Esophagus muscularis mucosa (tissue), 4 donors: ENCODE measurements at regions not wholly inside any gene's neighbourhood (a gene's known extent, or its start where the extent isn't known, plus 50 kb on each side); places are given as distances from the start of the nearest gene placed in this dataset.
A peak's percentile ranks its signal among the peaks of the same experiment; 100 is the strongest.

Experiments
- DNase-seq: peaks from one replicate; pipeline ENCODE4 v3.0.0-alpha.2; 2017; ENCODE audit errors: extremely low spot score
- H3K27ac ChIP-seq, 4 donors: fragments of 200-600 bp; sonication (generic); replicated peaks in 1 of 4; 1 replicate in 3 of 4; 2 replicates in 1 of 4; pipeline ENCODE4 v1.5.1; 2016 to 2019; ENCODE audit warnings: mild to moderate bottlenecking in 1 of 4
- H3K27me3 ChIP-seq, 4 donors: fragments of 200-600 bp; sonication (generic); one replicate each; pipeline versions ENCODE4 v1.5.1 to v1.6.0; 2016 to 2019
- H3K36me3 ChIP-seq, 4 donors: fragments of 200-600 bp; sonication (generic); one replicate each; pipeline ENCODE4 v1.5.1; 2016 to 2019
- H3K4me1 ChIP-seq, 4 donors: fragments of 200-600 bp; sonication (generic); one replicate each; pipeline ENCODE4 v1.5.1; 2016 to 2019
- H3K4me3 ChIP-seq, 4 donors: fragments of 200-600 bp; sonication (generic); 1 replicate in 2 of 4; 2 replicates in 2 of 4; pipeline ENCODE4 v1.5.1; 2016 to 2019; ENCODE audit warnings: mild to moderate bottlenecking in 4 of 4, moderate library complexity in 1 of 4
- H3K9me3 ChIP-seq, 4 donors: fragments of 200-600 bp; sonication (generic); 1 replicate in 3 of 4; 2 replicates in 1 of 4; pipeline ENCODE4 v1.5.1; 2016 to 2019
- EP300 ChIP-seq: sonication (generic); formaldehyde crosslinking; IDR thresholded peaks from one replicate; pipeline ENCODE4 v1.6.1; 2017; ENCODE audit warnings: antibody characterized with exemption
- POLR2A ChIP-seq: fragments of 450-650 bp; IDR thresholded peaks from one replicate; pipeline ENCODE4 v1.6.1; 2017; ENCODE audit warnings: antibody characterized with exemption, moderate library complexity, mild to moderate bottlenecking, low read depth
- POLR2AphosphoS5 ChIP-seq, 2 donors: sonication (generic); formaldehyde crosslinking; IDR thresholded peaks; one replicate each; pipeline ENCODE4 v1.6.1; 2017; ENCODE audit warnings: antibody characterized with exemption in 2 of 2
- WGBS: methylation state at CpG from one replicate; pipeline ENCODE4 v1.1.5; 2018; 5-methylcytosine and 5-hydroxymethylcytosine counted together
- intact Hi-C: fragments of 100-400 bp; cut with DNase I; formaldehyde crosslinking; loops from one replicate; pipeline ENCODE4 v1.15.1; 2023
- TF ChIP-seq, protein P1 (sequence below), 3 experiments: fragments of 200-600 bp in 2 of 3; fragments of 450-650 bp in 1 of 3; sonication (generic) in 2 of 3; IDR thresholded peaks; one replicate each; pipeline ENCODE4 v1.5.1; 2017 to 2019; ENCODE audit warnings: antibody characterized with exemption in 3 of 3, mild to moderate bottlenecking in 2 of 3, moderate library complexity in 1 of 3

DNA sequence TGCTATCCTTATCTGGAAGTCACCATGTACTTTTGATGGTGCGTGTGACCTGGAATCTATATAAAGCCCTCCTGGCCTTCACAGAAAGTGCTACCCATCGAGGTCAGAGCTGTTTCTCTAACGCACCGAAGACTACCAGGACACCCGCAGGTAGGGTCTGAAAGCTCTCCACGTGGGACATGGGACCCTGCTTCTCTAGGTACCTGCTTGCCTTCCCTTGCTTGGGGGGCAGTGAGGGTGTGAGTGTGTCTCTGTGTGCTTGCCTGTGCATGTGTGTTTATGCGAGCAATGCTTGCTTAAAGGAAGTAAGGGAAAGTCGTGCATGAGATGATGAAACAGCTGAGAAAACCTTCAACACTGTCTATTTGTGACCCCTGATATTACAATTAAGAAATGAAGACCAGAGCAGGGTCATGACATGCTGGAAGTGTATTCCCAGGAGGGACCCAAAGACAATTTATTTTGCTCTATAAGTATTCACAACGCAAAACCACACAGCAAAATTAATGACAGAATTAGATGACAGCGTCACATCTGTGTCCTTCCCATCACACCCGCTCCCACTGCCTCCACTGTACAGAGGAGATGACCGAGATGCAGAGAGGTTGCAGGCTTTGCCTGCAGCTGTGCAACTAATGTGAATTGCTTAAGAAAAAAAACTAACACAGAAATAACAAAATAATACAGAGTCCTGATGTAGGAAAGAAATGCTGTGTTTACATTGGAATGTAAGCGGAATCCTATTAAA is 76.4 kb upstream of the HELT start:
- no peaks in the 10 kb centered on the region for H3K36me3 ChIP-seq
- TF ChIP-seq, protein P1, sequence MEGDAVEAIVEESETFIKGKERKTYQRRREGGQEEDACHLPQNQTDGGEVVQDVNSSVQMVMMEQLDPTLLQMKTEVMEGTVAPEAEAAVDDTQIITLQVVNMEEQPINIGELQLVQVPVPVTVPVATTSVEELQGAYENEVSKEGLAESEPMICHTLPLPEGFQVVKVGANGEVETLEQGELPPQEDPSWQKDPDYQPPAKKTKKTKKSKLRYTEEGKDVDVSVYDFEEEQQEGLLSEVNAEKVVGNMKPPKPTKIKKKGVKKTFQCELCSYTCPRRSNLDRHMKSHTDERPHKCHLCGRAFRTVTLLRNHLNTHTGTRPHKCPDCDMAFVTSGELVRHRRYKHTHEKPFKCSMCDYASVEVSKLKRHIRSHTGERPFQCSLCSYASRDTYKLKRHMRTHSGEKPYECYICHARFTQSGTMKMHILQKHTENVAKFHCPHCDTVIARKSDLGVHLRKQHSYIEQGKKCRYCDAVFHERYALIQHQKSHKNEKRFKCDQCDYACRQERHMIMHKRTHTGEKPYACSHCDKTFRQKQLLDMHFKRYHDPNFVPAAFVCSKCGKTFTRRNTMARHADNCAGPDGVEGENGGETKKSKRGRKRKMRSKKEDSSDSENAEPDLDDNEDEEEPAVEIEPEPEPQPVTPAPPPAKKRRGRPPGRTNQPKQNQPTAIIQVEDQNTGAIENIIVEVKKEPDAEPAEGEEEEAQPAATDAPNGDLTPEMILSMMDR (IDR thresholded peaks at IDR 0.05): no peak
- TF ChIP-seq EP300 (no peak), POLR2A (no peak), POLR2AphosphoS5 (IDR thresholded peaks at IDR 0.05) (no peak)
- H3K4me1 ChIP-seq: peaks cover 0 to 10% (median 0%) of the 10 kb centered on the region in 4 donors
- no peak overlapping the region for H3K27ac ChIP-seq
- H3K4me3 ChIP-seq: no peak overlapping the region
- H3K27me3 ChIP-seq: no peaks in the 10 kb centered on the region
- intact Hi-C loops: no loop called here
- WGBS: 70% methylated on average over 13 of the region's 13 CpGs
- no peaks in the 10 kb centered on the region for H3K9me3 ChIP-seq
- peak; percentile 81 for DNase-seq

DNA sequence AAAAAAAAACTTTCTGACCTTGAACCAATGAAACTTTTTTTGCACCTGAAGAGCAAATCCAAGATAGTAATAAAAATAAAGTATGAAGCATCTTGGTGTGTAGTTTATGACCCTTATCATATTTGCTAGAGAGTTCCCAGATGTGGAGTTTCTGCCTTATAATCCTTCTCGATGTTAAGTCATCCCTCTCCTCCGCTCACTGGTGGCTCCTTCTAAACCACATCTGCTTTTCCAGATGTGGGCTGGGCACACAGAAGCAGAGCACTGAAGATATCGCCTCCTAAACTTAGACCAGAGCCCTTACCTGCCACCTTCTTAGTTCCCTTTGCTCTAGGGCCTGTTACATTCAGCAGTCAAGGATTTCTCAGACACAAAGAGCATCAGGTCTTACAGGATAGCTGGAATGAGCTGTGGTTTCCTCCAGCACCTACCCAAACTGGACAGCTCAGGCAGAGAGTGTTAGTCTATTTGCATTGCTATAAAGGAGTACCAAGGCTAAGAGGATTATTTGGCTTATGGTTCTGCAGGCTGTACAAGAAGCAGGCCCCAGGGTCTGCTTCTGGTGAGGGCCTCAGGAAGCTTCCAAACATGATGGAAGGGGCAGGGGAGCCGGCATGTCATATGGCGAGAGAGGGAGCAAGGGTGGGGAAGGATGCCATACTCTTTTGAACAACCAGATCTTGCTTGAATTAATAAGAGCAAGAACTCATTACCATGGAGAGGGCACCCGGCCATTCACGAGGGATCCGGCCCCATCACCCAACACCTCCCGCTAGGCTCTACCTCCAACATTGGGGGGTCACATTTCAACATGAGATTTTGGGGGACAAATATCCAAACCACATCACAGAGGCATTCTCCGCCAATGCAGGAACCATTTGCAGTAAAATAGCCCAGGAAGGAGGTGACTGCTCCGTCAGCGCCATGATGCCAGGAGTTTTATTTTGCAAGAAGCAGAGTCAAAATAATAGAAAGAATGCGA is 75.6 kb upstream of the HELT start:
- 85% methylated on average over 13 of the region's 13 CpGs for WGBS
- no peak for TF ChIP-seq POLR2A
- TF ChIP-seq, protein P1 (IDR thresholded peaks at IDR 0.05): no peak
- TF ChIP-seq POLR2AphosphoS5 (IDR thresholded peaks at IDR 0.05): no peak
- no peak for TF ChIP-seq EP300
- DNase-seq: peak; percentile 79
- Histone ChIP-seq H3K9me3 (no peaks in the 10 kb centered on the region), H3K4me1 (peaks cover 0 to 2% (median 0%) of the 10 kb centered on the region in 4 donors), H3K4me3 (no peak overlapping the region), H3K36me3 (no peaks in the 10 kb centered on the region), H3K27me3 (no peaks in the 10 kb centered on the region), H3K27ac (no peak overlapping the region)
- intact Hi-C loops: no loop called here

DNA sequence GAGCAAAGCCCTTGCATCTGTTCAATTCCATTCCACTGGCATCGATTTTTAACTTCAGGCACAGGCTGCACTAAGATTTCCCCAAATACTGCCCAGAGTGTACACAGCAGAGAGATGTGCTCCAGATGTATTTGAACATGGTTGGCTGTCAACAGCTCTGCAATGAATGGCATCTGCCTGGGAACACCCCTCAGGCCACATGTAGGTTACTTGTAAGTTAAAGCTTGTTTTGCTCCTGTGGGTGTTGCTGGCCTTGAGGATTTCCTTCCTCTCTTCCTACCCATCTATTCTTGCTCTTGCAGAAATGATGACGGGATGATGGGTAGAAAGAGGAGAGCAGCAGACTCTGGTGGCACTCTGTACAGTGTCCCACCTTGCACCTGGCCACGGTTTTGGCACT is 69.3 kb upstream of the HELT start:
- intact Hi-C loops: no loop called here
- 78% methylated on average over 3 of the region's 3 CpGs for WGBS
- Histone ChIP-seq H3K4me3 (no peak overlapping the region), H3K4me1 (no peaks in the 10 kb centered on the region), H3K27ac (no peak overlapping the region), H3K27me3 (peaks cover 0 to 11% (median 0%) of the 10 kb centered on the region in 4 donors), H3K9me3 (no peaks in the 10 kb centered on the region), H3K36me3 (no peaks in the 10 kb centered on the region)
- no peak for TF ChIP-seq POLR2A
- TF ChIP-seq, protein P1 (IDR thresholded peaks at IDR 0.05): no peak
- TF ChIP-seq POLR2AphosphoS5 (IDR thresholded peaks at IDR 0.05): no peak
- no peak for TF ChIP-seq EP300
- DNase-seq: peak; percentile 72

DNA sequence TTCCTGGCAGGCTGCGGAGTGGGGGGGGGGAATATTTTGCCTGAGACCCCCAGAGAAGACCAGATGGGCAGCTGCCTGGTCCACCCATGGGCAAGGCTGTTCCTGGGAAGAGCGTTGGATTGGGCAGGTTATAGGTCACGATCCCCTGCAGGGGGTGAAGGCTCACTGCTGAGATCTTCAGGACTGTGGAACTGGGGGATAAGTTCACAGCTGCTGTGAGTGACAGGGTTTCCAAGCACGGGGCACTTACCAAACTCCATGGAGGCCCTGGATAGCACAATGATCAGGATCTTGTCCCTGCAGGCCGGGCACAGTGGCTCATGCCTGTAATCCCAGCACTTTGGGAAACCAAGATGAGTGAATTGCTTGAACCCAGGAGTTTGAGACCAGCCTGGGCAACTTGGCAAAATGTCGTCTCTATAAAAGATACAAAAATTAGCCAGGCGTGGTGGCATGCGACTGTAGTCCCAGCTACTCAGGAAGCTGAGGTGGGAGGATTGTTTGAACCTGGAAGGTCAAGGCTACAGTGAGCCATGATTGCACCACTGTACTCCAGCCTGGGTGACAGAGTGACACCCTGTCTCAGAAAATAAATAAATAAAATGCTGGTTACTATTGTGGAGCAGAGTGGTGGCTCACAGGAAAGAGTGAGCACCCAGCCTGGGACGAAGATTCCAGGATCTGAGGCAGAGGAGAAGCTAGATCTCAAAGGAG is 68.0 kb upstream of the HELT start:
- no peaks in the 10 kb centered on the region for H3K36me3 ChIP-seq
- WGBS: 73% methylated on average over 6 of the region's 9 CpGs
- no peak for TF ChIP-seq POLR2AphosphoS5 (IDR thresholded peaks at IDR 0.05)
- TF ChIP-seq, protein P1 (IDR thresholded peaks at IDR 0.05): no peak
- no peak for TF ChIP-seq EP300
- no peak for TF ChIP-seq POLR2A
- peak; percentile 72 for DNase-seq
- H3K4me3 ChIP-seq: no peak overlapping the region
- no peaks in the 10 kb centered on the region for H3K4me1 ChIP-seq
- intact Hi-C loops: no loop called here
- peaks cover 0 to 11% (median 0%) of the 10 kb centered on the region in 4 donors for H3K27me3 ChIP-seq
- no peaks in the 10 kb centered on the region for H3K9me3 ChIP-seq
- no peak overlapping the region for H3K27ac ChIP-seq
